H1 (cell line): ENCODE measurements at regions not wholly inside any gene's neighbourhood (a gene's known extent, or its start where the extent isn't known, plus 50 kb on each side); places are given as distances from the start of the nearest gene placed in this dataset.

Source experiments
- CTCF ChIA-PET: fragments of 300-600 bp; sonication (Branson Sonifier 250); formaldehyde crosslinking; loops from one replicate; lab custom pipeline; 2021; ENCODE audit not compliant: partially characterized antibody; lab: Charles Lee
- POLR2A ChIA-PET: fragments of 300-600 bp; sonication (Branson Sonifier 250); formaldehyde crosslinking; loops from one replicate; lab custom pipeline; 2021; ENCODE audit warnings: inconsistent platforms; ENCODE audit not compliant: partially characterized antibody; lab: Charles Lee
- DNase-seq, 2 experiments: peaks; one replicate each; pipeline versions ENCODE4 v3.0.0 to v3.0.0-alpha.2; 2010 to 2022; ENCODE audit warnings: low spot score in 2 of 2, low read depth in 1 of 2, mixed read lengths in 1 of 2
- FAIRE-seq: peaks from 2 replicates; lab custom pipeline; 2011; peaks lifted over from hg19 to GRCh38; lab: Jason Lieb, UNC
- H2AFZ ChIP-seq: 2 replicates; pipeline ENCODE4 v1.8.1; 2012; ENCODE audit warnings: low read length, inconsistent platforms
- H2AK5ac ChIP-seq: 2 replicates; pipeline ENCODE4 v1.6.1; 2013; ENCODE audit warnings: low read depth, low read length
- H2BK120ac ChIP-seq: replicated peaks from 2 replicates; pipeline ENCODE3; 2013; ENCODE audit warnings: low read depth, low read length, inconsistent platforms
- H2BK12ac ChIP-seq: 2 replicates; pipeline ENCODE4 v1.6.1; 2013; ENCODE audit warnings: low read depth, low read length
- H2BK15ac ChIP-seq: 2 replicates; pipeline ENCODE4 v1.6.1; 2013; ENCODE audit warnings: low read length
- H2BK20ac ChIP-seq: 2 replicates; pipeline ENCODE4 v1.6.1; 2013; ENCODE audit warnings: low read length
- H2BK5ac ChIP-seq: 2 replicates; pipeline ENCODE4 v1.6.1; 2013; ENCODE audit warnings: low read depth, low read length
- H3K14ac ChIP-seq: 2 replicates; pipeline ENCODE4 v1.6.1; 2013; ENCODE audit warnings: inconsistent platforms; ENCODE audit not compliant: insufficient read length
- H3K18ac ChIP-seq: 2 replicates; pipeline ENCODE4 v1.6.1; 2013; ENCODE audit warnings: low read length; ENCODE audit errors: extremely low read depth
- H3K23ac ChIP-seq: 2 replicates; pipeline ENCODE4 v1.6.1; 2013; ENCODE audit warnings: inconsistent platforms; ENCODE audit not compliant: insufficient read length
- H3K23me2 ChIP-seq: 2 replicates; pipeline ENCODE4 v1.6.1; 2013; ENCODE audit warnings: low read depth, low read length
- H3K27ac ChIP-seq: 2 replicates; pipeline ENCODE4 v1.6.1; 2011; ENCODE audit warnings: low read depth, low read length, inconsistent platforms
- H3K27me3 ChIP-seq, 4 experiments: replicated peaks in 1 of 4; 1 replicate in 1 of 4; 2 replicates in 3 of 4; pipeline versions ENCODE4 v1.6.1 to v1.8.1; 2011 to 2013; ENCODE audit warnings: low read length in 3 of 4, mild to moderate bottlenecking in 3 of 4, inconsistent platforms in 2 of 4, mixed read lengths in 2 of 4, moderate library complexity in 1 of 4; ENCODE audit not compliant: control insufficient read depth in 3 of 4, insufficient read depth in 3 of 4; ENCODE audit errors: extremely low read depth in 1 of 4
- H3K36me3 ChIP-seq, 4 experiments: 2 replicates each; pipeline versions ENCODE4 v1.6.1 to v1.8.1; 2011 to 2013; ENCODE audit warnings: mild to moderate bottlenecking in 4 of 4, low read length in 3 of 4, moderate library complexity in 2 of 4, control low read depth in 1 of 4, inconsistent platforms in 1 of 4; ENCODE audit not compliant: insufficient read depth in 4 of 4, control insufficient read depth in 2 of 4
- H3K4ac ChIP-seq: replicated peaks from 2 replicates; pipeline ENCODE3; 2013; ENCODE audit warnings: low read length, low read depth, mixed read lengths, inconsistent platforms; ENCODE audit not compliant: insufficient read length
- H3K4me1 ChIP-seq, 4 experiments: replicated peaks in 1 of 4; 1 replicate in 1 of 4; 2 replicates in 3 of 4; pipeline versions ENCODE4 v1.6.1 to v1.8.1; 2011 to 2013; ENCODE audit warnings: low read length in 3 of 4, inconsistent platforms in 2 of 4, mixed read lengths in 1 of 4; ENCODE audit not compliant: insufficient read depth in 4 of 4, control insufficient read depth in 3 of 4
- H3K4me2 ChIP-seq, 2 experiments: 2 replicates each; pipeline versions ENCODE4 v1.6.1 to v1.8.1; 2011 to 2013; ENCODE audit warnings: low read depth in 2 of 2, low read length in 2 of 2, control low read depth in 1 of 2, inconsistent platforms in 1 of 2, mild to moderate bottlenecking in 1 of 2; ENCODE audit not compliant: insufficient read depth in 1 of 2
- H3K4me3 ChIP-seq, 4 experiments: fragments of 200-600, 300-600 bp in 1 of 4; sonication (generic), shearing (Covaris generic), sonication (Bioruptor Twin) in 1 of 4; 2 replicates each; pipeline versions ENCODE4 v1.5.1 to v1.8.1; 2011 to 2016; ENCODE audit warnings: low read length in 4 of 4, low read depth in 3 of 4, control low read depth in 2 of 4, inconsistent platforms in 2 of 4, mild to moderate bottlenecking in 2 of 4, mixed read lengths in 1 of 4, moderate library complexity in 1 of 4; ENCODE audit not compliant: insufficient read depth in 2 of 4; ENCODE audit errors: extremely low read depth in 1 of 4
- H3K56ac ChIP-seq: replicated peaks from 2 replicates; pipeline ENCODE3; 2013; ENCODE audit warnings: low read depth, mild to moderate bottlenecking, mixed read lengths, low read length, inconsistent platforms; ENCODE audit not compliant: insufficient read length
- H3K79me1 ChIP-seq: 2 replicates; pipeline ENCODE4 v1.6.1; 2013; ENCODE audit warnings: low read depth, low read length, control low read depth
- H3K79me2 ChIP-seq, 2 experiments: 2 replicates each; pipeline versions ENCODE4 v1.6.1 to v1.8.1; 2012 to 2013; ENCODE audit warnings: low read length in 2 of 2, mild to moderate bottlenecking in 2 of 2, inconsistent platforms in 1 of 2; ENCODE audit not compliant: insufficient read depth in 2 of 2, control insufficient read depth in 1 of 2
- H3K9ac ChIP-seq, 4 experiments: replicated peaks in 1 of 4; 1 replicate in 1 of 4; 2 replicates in 3 of 4; pipeline versions ENCODE4 v1.6.1 to v1.8.1; 2011 to 2013; ENCODE audit warnings: low read depth in 3 of 4, low read length in 3 of 4, control low read depth in 2 of 4, mild to moderate bottlenecking in 2 of 4, moderate library complexity in 2 of 4, inconsistent platforms in 1 of 4; ENCODE audit errors: extremely low read depth in 1 of 4
- H3K9me3 ChIP-seq, 2 experiments: 2 replicates each; pipeline versions ENCODE4 v1.6.1 to v1.8.1; 2012 to 2013; ENCODE audit warnings: mild to moderate bottlenecking in 2 of 2, moderate library complexity in 2 of 2, control low read depth in 1 of 2, inconsistent platforms in 1 of 2, low read depth in 1 of 2, low read length in 1 of 2, mixed read lengths in 1 of 2; ENCODE audit not compliant: insufficient read depth in 2 of 2
- H4K20me1 ChIP-seq, 2 experiments: replicated peaks in 1 of 2; 2 replicates each; pipeline versions ENCODE3 to v1.8.1; 2011 to 2013; ENCODE audit warnings: inconsistent platforms in 2 of 2, low read length in 2 of 2, mild to moderate bottlenecking in 1 of 2; ENCODE audit not compliant: insufficient read depth in 2 of 2, control insufficient read depth in 1 of 2
- H4K5ac ChIP-seq: 2 replicates; pipeline ENCODE4 v1.6.1; 2013; ENCODE audit warnings: low read length, low read depth, mixed read lengths, inconsistent platforms; ENCODE audit not compliant: insufficient read length
- H4K8ac ChIP-seq: 2 replicates; pipeline ENCODE4 v1.8.0; 2013; ENCODE audit warnings: mild to moderate bottlenecking, moderate library complexity, low read length, inconsistent platforms; ENCODE audit not compliant: insufficient read depth; ENCODE audit errors: extremely low read depth
- H4K91ac ChIP-seq: replicated peaks from 2 replicates; pipeline ENCODE3; 2013; ENCODE audit warnings: low read length, mixed read lengths, inconsistent platforms; ENCODE audit not compliant: insufficient read length
- CREB1 ChIP-seq: IDR thresholded peaks from 2 replicates; pipeline ENCODE4 v1.6.1; 2012; ENCODE audit warnings: inconsistent platforms
- MAFK ChIP-seq: IDR thresholded peaks from 2 replicates; pipeline ENCODE4 v1.6.1; 2012; ENCODE audit warnings: low read depth, mild to moderate bottlenecking, improper control_type of control experiment, low read length
- PHF8 ChIP-seq: fragments of 200-600 bp; sonication (generic); conservative IDR thresholded peaks from 2 replicates; pipeline ENCODE4 v1.7.1; 2012; ENCODE audit warnings: low read depth, mild to moderate bottlenecking, inconsistent platforms, low read length, moderate library complexity
- SIRT6 ChIP-seq: IDR thresholded peaks from one replicate; pipeline ENCODE4 v1.7.1; 2012; ENCODE audit warnings: low read length, inconsistent platforms
- SRF ChIP-seq: IDR thresholded peaks from 2 replicates; pipeline ENCODE4 v1.6.1; 2011; ENCODE audit warnings: mild to moderate bottlenecking, low read depth, low read length, moderate library complexity
- TAF1 ChIP-seq: IDR thresholded peaks from 2 replicates; pipeline ENCODE4 v1.6.1; 2011; ENCODE audit warnings: mild to moderate bottlenecking, low read depth, low read length
- TEAD4 ChIP-seq: IDR thresholded peaks from 2 replicates; pipeline ENCODE4 v1.6.1; 2012; ENCODE audit warnings: low read depth, low read length, inconsistent platforms, mixed read lengths
- WGBS, 2 experiments: shearing (Covaris generic) in 1 of 2; methylation state at CpG; one replicate each; pipeline versions ENCODE4 v1.1.6 to v1.1.7; 2013 to 2015; ENCODE audit warnings: low lambda C conversion rate in 2 of 2, mixed read lengths in 2 of 2, inconsistent platforms in 1 of 2, low coverage in 1 of 2, missing lambda C conversion rate in 1 of 2; ENCODE audit not compliant: insufficient replicate concordance in 2 of 2, insufficient coverage in 1 of 2, insufficient read length in 1 of 2; ENCODE audit errors: extremely low coverage in 1 of 2, missing lambda C conversion rate in 1 of 2; 5-methylcytosine and 5-hydroxymethylcytosine counted together

GRCh38 chr2:21656330-21657075 lies 532.7 kb downstream of the TDRD15 start:
- H2BK15ac ChIP-seq = no peak overlapping the region
- H2BK5ac ChIP-seq = no peak overlapping the region
- no peak overlapping the region for H3K9ac ChIP-seq
- H4K91ac ChIP-seq = no peak overlapping the region
- FAIRE-seq = no peak
- H2BK12ac ChIP-seq = no peak overlapping the region
- CTCF ChIA-PET = interaction anchor here (1.0 to 1.3 kb wide), 2 partner anchors 12 to 34 kb away, joined by 3 to 5 read pairs; no protein-coding TSS in a partner anchor
- no peak overlapping the region for H3K4ac ChIP-seq
- no peak for TF ChIP-seq CREB1
- no peak for TF ChIP-seq SRF
- no peak for TF ChIP-seq SIRT6
- TF ChIP-seq MAFK = no peak
- TF ChIP-seq TEAD4 = no peak
- no peak for TF ChIP-seq PHF8
- TF ChIP-seq TAF1 = no peak
- no peaks in the 10 kb centered on the region for H3K9me3 ChIP-seq
- DNase-seq = no peak
- H3K4me3 ChIP-seq = no peak overlapping the region
- H3K4me2 ChIP-seq = no peak overlapping the region
- H3K27ac ChIP-seq = no peak overlapping the region
- H2BK120ac ChIP-seq = no peak overlapping the region
- no peak overlapping the region for H3K18ac ChIP-seq
- no peak overlapping the region for H2AFZ ChIP-seq
- H3K4me1 ChIP-seq = peaks cover 0 to 10% (median 0%) of the 10 kb centered on the region in 4 experiments; a peak in 3 of 7 replicates
- no peak overlapping the region for H3K14ac ChIP-seq
- no peak overlapping the region for H2AK5ac ChIP-seq
- H4K5ac ChIP-seq = no peak overlapping the region
- no peaks in the 10 kb centered on the region for H3K23me2 ChIP-seq
- no peaks in the 10 kb centered on the region for H3K79me2 ChIP-seq
- H4K8ac ChIP-seq = no peak overlapping the region
- no peak overlapping the region for H3K56ac ChIP-seq
- H3K23ac ChIP-seq = no peak overlapping the region
- no peaks in the 10 kb centered on the region for H3K36me3 ChIP-seq
- H3K79me1 ChIP-seq = no peaks in the 10 kb centered on the region
- WGBS, 2 experiments = 90% methylated on average over 10 of the region's 10 CpGs; no CpG with 5 or more reads in 1 of the 2 experiments
- H2BK20ac ChIP-seq = no peak overlapping the region
- H3K27me3 ChIP-seq = no peaks in the 10 kb centered on the region
- H4K20me1 ChIP-seq = no peaks in the 10 kb centered on the region
- POLR2A ChIA-PET = no interaction called here
